ENCODE measurements at regions not wholly inside any gene's neighbourhood (a gene's known extent, or its start where the extent isn't known, plus 50 kb on each side); places are given as distances from the start of the nearest gene placed in this dataset.

DNA sequence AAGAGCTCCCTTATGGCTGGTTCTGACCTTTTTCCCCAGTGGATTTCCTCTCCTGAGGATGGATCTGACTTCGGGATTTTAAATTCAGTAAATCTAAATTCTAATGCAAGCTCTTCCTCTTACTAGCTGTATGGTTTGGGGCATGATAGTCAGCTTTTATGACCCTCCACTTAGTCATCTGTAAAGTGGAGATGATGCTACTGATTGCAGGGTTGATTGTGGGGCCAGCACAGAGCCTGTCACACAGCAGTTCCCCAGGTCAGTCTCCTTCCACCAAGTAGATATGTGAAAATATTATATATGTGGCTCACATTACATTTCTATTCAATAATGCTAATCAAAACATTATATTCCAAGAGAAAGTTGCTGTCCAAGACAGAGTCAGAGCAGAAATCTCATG lies 141.3 kb upstream of the UBE2E1 start:
- DNase-seq (ENCODE audit: low spot score) = no peak

DNA sequence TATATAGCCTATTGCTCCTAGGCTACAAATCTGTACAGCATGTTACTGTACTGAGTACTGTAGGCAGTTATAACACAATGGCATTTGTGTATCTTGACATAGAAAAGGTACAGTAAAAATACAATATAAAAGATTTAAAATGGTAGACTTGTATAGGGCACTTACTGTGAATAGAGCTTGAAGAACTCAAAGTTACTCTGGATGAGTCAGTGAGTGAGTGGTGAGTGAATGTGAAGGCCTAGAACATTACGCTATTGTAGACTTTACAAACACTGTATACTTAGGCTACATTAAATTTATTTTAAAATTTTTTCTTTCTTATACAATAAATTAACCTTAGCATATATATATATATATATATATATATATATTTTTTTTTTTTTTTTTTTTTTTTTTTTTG lies 140.0 kb upstream of the UBE2E1 start:
- DNase-seq (ENCODE audit: low spot score) = no peak

DNA sequence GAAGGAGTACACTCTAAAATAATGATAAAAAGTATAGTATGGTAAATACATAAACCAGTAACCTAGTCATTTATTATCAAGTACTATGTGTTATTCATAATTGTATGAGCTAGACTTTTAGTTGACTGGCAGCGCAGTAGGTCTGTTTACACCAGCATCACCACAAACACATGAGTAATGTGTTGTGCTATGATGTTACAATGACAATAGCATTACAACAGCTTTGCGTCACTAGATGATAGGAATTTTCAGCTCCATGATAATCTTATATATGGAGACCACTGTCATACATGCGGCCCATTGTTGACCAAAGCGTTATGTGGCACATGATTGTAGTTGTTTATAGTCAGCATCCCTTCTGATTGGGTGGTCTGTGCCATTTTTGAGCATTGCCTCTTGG lies 138.9 kb upstream of the UBE2E1 start:
- no peak for DNase-seq (ENCODE audit: low spot score)

DNA sequence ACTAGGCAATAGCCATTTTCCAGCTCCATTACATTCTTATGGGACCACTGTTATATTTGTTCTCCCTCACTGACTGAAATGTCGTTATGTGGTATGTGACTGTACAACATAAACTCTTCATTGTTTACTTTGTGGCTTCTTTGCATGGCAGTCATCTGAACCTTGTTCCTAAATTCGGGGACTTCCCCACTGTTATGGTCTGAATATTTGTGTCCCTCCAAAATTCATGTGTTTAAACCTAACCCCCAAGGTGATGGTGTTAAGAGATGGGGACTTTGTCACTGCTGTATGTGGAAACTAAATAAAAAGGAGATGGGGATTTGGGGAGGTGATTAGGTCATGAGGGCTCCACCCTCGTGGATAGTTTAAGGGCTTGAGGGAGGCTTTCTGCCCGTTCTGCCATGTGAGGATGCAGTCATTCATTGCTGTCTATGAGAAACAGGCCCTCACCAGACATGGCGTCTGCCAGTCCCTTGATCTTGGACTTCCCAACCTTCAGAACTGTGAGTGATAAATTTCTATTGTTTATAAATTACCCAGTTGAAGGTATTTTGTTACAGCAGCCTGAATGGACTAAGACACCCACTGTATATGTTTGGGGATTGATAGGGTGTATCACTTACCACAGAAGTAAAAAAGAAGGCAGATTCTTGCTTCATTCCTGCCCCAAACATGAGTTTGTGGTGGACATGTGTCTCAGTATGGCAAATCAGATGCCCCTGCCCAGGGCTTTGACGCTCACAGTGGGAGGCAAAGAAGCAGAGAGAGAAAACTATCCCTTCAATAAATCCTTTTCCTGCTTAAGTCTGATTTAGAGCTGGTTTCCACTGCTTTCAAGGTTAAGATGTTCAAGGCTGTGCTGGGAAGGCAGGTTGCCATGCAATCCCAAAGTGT lies 138.0 kb upstream of the UBE2E1 start:
- no peak for DNase-seq (ENCODE audit: low spot score)

DNA sequence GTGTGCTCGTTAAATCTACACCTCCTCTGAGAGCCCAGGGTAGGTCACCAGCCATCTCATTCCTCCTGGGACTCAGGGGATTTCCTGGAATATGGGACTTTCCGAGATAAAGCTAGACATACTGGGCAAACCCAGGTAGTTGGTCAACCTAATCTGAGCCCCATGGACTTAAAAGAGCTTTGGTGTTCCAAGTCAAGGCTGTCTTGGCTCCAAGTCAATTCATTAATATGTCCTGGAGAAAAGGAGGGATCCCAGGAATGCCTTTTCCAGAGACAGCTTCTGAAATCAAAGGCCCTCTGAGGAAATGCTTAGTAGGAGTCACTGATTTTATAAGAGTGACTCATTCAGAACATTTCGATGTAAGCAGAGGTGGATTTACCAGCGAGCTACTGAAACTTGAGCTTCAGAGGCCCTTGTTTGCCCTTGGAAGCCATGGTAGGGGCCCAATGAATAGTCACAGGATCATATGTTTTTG lies 137.3 kb upstream of the UBE2E1 start:
- DNase-seq (ENCODE audit: low spot score) = no peak

DNA sequence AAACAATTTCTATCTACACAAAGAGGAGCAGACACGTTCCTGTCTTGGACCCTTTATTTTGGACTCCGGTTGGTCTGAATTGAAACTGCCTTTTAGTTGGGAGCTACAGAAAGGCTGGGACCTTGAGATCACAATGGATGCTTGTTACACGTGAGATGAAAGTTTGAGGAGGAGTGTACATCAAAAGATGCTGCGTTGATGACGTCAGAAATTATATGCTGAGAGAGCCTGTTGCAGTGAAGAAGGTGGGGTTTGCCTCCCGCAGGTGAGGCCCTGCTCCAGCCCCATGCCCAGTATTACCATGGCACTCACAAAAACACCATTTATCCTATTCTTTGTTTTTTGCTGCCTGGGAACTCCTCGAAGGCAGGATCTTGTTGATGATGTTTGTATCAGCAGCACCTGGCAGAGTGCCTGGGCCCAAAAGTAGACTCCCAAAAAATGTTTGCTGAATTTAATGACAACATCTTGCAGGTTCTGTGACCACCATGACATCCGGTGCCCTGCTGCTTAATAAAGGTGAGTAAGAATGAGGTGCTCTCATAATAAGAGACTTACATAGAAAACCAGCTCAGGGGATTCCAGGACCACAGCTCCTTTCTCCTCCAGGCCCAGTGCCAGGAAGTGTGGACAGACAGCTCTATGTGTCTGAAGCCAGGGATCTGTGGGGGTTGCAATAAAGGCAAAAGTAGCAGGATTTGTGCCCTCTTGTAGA lies 136.1 kb upstream of the UBE2E1 start:
- DNase-seq (ENCODE audit: low spot score) = no peak

DNA sequence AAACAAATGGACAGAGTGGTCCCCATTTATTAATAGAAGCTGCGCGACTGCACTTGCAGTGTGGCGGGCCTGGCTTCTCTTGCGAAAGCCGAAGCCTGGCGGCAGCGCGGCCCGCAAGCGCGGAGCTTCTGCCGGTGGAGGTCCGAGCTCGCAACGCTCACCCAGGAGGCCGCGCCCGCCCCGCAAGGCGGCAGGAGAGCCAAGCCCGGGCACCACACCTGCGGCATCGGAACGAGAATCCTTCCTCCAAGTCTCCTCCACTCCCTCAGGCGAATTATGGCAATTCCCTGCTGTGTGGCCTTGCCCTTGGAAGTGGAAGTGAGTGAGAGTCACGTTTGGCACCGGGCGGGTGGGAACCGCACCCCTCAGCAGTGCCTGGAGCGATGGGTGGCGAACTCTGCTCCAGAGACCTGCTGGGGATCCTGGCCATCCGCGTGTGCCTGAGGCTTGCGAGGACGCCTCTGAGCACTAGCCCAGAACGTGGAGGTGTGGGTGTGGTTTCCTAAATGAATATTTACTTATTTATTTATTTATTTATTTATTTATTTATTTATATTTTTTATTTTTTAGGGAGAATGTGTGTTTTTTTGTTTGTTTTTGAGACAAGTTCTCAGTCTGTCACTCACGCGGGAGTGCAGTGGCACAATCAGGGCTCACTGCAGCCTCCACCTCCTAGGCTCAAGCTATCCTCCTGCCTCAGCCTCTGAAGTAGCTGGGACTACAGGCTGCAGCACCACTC lies 133.7 kb upstream of the UBE2E1 start:
- DNase-seq (ENCODE audit: low spot score) = no peak

DNA sequence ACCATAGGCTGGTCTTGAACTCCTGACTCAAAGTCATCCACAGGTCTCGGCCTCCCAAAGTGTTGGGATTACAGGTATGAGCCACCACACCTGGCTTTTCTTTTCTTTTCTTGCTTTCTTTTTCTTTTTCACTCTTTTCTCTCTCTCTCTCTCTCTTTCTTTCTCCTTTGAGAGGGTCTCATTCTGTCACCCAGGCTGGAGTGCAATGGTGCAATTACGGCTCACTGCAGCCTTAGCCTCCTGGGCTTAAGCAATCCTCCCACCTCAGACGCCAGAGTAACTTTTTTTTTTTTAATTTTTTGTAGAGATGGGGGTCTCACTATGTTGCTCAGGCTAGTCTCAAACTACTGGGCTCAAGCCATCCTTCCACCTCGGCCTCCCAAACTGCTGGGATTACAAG lies 133.1 kb upstream of the UBE2E1 start:
- DNase-seq (ENCODE audit: low spot score) = no peak

DNA sequence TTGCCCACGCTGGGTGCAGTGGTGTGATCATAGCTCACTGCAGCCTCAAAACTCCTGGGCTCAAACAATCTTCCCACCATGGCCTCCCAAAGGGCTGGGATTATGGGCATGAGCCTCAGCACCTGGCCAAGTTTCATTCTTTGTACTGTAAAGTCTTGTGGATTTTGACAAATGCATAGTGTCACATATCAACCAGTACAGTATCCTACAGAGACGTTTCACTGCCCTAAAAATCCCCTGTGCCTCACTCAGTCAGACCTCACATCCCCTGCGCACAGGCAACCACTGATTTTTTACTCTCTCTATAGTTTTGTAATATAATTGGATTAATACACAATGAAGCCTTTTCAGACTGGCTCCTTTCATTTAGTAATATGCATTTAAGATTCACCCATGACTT lies 130.7 kb upstream of the UBE2E1 start:
- no peak for DNase-seq (ENCODE audit: low spot score)

DNA sequence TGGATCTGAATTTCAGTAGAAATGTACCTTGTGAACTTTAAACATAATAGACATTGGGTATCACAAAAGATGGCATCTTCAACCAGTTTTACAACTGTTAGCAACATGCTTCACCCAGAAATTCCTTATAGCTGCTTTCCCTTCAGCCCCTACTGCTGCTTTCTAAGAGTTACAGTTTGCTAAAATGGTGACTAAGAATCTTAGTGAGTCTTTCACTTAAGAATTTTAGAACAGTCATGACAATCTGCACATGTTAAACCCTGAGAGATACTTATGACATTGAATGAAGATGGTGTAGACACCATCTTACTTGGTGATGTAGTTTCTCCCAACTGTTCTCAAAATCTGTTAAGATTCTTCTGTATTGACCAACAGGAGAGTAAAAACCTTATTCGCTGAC lies 129.7 kb upstream of the UBE2E1 start:
- no peak for DNase-seq (ENCODE audit: low spot score)

DNA sequence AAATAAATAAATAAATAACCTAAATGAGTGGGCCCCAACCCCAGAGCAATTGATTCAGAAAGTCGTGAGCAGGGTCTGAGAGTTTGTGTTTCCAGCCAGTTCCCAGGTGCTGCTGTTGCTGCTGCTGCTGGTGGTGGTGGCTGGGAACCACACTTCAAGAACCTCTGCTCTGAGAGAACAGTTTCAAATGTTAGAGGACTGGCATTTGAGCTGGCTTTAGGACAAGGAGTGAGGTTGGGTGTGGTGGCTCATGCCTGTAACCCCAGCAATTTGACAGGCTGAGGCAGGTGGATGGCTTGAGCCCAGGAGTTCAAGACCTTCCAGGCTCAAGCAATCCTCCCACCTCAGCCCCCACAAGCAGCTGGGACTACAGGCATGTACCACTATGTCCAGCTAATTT lies 123.1 kb upstream of the UBE2E1 start:
- no peak for DNase-seq (ENCODE audit: low spot score)

DNA sequence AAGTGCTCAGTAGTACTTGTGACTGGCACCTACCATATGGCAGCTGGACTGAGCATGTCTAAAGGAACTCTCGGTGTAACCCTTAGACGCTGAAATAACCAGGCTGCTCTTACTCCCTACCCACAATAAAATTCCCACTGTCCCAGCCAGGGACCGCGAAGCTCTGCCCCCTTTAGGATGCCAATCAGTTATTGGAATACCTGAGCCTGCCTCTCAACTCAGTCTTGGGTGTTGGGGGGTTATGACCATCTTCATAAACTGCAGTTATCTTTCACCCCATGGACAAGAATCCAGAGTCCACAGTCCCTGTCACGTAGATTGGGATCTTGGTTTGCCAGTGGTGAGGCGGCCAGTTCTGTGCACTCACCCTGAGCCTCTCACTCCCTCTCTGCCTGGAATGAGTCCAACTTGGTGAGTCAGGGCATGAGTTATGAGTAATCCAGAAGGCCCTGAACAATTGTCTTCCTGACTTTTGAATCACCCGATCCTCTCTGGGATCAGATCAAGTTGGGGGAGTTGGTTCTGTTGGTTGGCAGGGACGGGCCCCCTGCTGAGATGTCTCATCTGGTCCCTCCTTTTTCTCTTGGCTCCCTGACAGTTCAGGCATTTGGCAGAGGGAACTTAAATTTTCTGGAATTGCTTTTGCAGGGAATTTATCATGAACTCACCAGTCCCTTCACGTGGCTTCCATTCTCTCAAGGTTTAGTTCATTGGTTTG lies 120.1 kb upstream of the UBE2E1 start:
- no peak for DNase-seq (ENCODE audit: low spot score)

DNA sequence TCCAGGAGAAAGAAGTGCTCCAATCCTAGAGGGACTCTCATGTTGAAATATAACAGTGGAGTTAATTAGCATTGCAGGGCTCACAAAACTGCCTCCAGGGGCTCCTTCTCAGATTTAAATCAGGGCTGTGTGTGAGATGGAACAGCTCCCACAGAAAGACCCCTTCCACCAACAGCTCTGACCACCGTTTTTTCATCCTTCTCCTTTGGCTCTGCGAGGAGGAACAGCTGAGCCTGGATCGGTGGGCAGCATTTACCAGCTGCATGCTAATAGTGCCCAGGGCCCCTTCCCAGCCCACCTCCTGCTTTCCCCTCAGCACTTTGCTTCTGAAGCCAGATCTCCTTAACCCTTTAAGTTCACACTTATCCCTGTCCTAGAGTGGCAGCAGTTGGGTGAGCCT lies 119.2 kb upstream of the UBE2E1 start:
- no peak for DNase-seq (ENCODE audit: low spot score)

DNA sequence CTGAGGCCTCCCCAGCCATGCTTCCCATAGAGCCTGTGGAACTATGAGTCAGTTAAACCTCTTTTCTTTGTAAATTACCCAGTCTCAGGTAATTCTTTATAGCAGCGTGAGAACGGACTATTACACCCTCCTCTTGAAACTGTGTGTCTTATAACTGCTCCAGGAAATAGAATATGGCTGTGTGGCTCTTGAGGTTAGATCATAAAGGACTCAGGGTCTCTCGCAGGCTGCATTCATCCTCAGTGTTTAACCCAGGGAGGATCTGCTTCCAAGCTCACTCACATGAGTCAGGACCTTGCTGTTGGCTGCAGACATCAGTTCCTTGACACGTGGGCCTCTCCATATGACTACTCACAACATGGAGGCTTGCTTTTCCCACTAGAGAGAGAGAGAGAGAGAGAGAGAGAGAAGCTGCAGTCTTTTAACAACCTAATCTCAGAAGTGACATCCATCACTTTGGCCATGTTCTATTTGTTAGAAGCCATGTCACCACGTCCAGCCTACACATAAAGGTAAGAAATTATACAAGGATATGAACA lies 114.3 kb upstream of the UBE2E1 start:
- DNase-seq (ENCODE audit: low spot score) = no peak

DNA sequence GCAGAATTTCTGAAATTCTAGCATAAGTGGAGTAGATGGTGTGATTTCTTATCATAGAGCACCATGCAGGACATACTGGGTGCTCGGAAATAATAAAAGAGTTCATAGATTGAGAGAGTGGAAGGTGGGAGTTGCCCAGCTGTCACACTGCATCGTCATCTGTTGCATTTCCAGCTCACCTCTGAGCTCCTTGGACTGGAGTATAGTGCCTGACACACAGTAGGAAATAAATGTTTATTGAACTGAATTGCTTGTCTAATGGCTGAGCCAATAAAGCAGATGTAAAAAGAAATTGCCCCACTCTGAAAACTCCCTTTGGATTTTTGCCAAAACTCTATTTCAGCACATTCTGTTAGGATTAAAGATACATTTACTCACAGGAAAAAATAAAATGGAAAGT lies 108.9 kb upstream of the UBE2E1 start:
- DNase-seq (ENCODE audit: low spot score) = no peak

DNA sequence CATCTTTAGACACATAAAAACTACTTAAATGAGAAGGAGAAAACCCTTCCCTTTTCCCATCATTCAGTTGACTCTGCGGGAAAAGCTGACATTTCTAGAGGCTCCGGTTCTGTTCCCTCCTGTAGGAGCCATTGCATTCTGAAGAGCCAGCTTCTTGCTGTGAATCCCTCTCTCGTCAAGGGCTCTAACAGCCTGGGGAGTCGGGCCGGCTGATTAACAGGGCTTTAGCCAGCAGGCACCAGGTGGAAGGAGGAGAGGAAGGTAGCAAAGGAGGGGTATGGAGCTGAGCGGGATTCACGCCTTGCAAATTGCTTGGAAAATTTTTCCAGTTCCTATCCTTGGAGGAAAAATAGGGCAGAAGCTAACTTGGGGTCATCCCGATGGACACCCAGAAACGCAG lies 108.3 kb upstream of the UBE2E1 start:
- no peak for DNase-seq (ENCODE audit: low spot score)

DNA sequence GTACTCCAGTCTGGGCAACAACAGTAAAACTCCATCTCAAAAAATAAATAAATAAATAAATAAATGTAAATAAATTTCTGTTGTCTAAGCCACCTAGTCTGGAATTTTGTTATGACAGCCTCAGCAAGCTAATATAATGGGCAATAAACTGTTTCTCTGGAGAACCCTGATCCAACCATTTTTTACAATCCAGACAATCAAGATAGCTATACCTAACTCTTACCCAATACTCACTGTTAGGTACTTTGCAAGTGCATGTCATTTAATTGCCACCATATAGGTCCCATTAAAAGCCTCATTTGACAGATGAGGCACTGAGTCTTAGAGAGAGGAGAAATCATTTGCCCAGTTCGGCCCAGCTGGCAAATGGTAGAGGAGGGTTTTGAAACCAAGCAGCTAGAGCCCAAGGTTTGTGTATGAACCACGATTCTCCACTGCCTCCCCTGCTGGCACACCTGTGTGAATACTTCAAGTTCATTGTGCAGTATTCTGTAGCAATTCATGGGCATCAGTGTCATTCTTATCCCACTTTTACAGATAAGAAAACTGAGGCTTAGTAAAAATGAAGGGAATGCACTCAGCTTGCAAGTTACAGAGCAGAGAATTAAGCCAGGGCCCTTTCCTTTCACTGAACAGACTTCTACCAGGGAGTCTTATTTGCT lies 107.0 kb upstream of the UBE2E1 start:
- no peak for DNase-seq (ENCODE audit: low spot score)

DNA sequence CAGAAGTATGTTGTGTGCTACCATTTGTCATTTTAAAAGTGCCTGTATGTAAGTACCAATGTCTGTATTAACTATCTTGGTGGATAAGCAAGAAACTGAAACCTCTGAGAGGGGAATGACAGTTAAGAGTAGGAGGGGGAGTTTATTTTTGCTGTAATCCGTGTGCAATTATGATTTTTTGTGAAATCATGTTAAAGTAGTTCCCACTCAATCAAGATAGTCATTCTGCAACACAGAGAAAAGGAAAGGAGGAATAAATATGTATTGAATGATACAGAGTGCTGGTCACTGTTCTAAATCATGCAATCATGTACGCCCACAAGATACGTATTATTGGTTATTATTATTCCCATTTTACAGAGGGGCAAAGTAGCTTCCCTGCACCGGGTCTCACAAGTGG lies 105.1 kb upstream of the UBE2E1 start:
- no peak for DNase-seq (ENCODE audit: low spot score)

DNA sequence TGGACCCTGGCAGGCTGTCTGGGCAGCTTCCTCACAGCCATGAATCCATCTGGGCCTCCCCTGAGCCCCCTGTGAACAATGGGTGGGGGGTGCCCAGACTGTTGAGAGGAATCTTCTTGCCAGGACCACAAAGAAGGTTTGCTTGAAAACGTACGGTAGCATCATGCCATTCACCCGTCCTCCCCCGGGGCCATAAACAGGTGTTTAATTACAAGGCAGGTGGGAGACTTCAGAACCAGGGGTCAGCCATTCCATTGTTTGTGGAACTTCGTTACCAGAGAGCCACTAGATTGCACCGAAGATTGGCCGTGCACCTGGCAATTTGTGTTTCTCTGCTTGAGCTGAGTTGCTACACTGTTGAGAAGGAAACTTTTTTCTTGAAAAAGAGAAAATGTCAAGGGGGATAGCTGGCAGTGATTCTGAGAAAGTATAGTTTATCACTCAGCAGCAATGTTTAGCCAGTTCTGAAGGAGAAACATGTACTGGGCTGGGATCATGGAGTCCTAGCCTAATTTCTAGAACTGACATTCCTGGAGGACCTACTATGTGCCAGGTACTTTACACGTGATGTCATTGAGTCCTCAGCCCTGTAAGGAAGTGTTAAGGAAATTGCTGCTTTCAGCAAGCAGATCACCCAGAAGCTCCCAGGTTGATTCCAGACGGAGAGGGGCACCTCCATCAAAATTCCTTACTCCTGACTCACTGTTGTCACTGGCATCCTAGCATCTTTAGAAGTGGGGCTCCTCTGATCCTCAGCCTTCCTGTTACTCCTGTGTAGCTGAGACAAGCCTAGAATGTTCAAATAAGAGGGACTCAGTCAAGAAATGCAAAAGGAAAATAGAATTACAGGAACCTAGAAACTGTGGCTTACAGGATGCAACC lies 103.8 kb upstream of the UBE2E1 start:
- DNase-seq (ENCODE audit: low spot score) = no peak

DNA sequence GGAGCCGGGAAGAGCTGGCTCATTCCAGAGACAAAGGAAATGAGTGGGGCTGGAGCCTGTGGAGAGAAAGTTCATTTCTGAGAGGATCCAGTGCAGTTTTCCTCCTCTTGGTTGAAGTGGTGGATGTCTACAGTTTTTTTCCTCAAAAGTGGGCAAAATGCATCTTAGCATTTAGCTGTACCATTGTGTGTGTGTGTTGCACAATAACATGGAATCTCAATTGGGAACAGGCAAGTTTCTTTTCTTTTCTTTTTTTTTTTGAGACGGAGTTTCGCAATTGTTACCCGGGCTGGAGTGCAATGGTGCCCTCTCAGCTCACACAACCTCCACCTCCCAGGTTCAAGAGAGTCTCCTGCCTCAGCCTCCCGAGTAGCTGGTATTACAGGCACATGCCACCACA lies 101.5 kb upstream of the UBE2E1 start:
- DNase-seq (ENCODE audit: low spot score) = no peak

All from CD4-positive, alpha-beta T cell treated with Interleukin-15 for 4 hours (primary cell).